Natural killer cell (primary cell): ENCODE measurements at regions not wholly inside any gene's neighbourhood (a gene's known extent, or its start where the extent isn't known, plus 50 kb on each side); places are given as distances from the start of the nearest gene placed in this dataset.

Experiments used
- ATAC-seq, 3 donors: fragments of 150-1000 bp in 2 of 3; fragments of 200-7000 bp in 1 of 3; cut with Tn5 transposase; 1 replicate in 1 of 3; 2 replicates in 2 of 3; pipeline ENCODE4 v1.10.0; 2021; ENCODE audit warnings: mild to moderate bottlenecking in 2 of 3, moderate library complexity in 2 of 3
- DNase-seq, 2 donors: peaks; one replicate each; pipeline versions ENCODE4 v3.0.0 to v3.0.0-alpha.2; 2013 to 2021; ENCODE audit warnings: mixed read lengths in 1 of 2
- H3K27ac ChIP-seq: one replicate; pipeline ENCODE4 v1.5.1; 2013; ENCODE audit warnings: mild to moderate bottlenecking, low read length
- H3K27me3 ChIP-seq: one replicate; pipeline ENCODE4 v1.6.1; 2013; ENCODE audit warnings: low read length; ENCODE audit not compliant: control insufficient read depth, insufficient read depth
- H3K36me3 ChIP-seq: one replicate; pipeline ENCODE4 v1.6.1; 2013; ENCODE audit warnings: low read length; ENCODE audit not compliant: control insufficient read depth, insufficient read depth
- H3K4me1 ChIP-seq: one replicate; pipeline ENCODE4 v1.6.1; 2013; ENCODE audit warnings: low read length; ENCODE audit not compliant: control insufficient read depth, insufficient read depth
- H3K4me3 ChIP-seq: one replicate; pipeline ENCODE4 v1.5.1; 2013; ENCODE audit warnings: low read length
- H3K9me3 ChIP-seq: one replicate; pipeline ENCODE4 v1.6.1; 2013; ENCODE audit warnings: low read length; ENCODE audit not compliant: control insufficient read depth, insufficient read depth
- H3K27ac Mint-ChIP-seq, 2 donors: one replicate each; pipeline ENCODE4 v1.8.0; 2022; ENCODE audit warnings: mild to moderate bottlenecking in 2 of 2, mixed read lengths in 2 of 2, moderate library complexity in 1 of 2
- H3K27me3 Mint-ChIP-seq, 2 donors: one replicate each; pipeline ENCODE4 v1.8.0; 2022; ENCODE audit warnings: low read depth in 2 of 2, mixed read lengths in 2 of 2
- H3K36me3 Mint-ChIP-seq: one replicate; pipeline ENCODE4 v1.8.0; 2022; ENCODE audit warnings: mixed read lengths
- H3K4me1 Mint-ChIP-seq, 2 donors: one replicate each; pipeline ENCODE4 v1.8.0; 2022; ENCODE audit warnings: mixed read lengths in 2 of 2
- H3K4me3 Mint-ChIP-seq: one replicate; pipeline ENCODE4 v1.8.0; 2022; ENCODE audit warnings: mild to moderate bottlenecking, moderate library complexity, mixed read lengths
- H3K9me3 Mint-ChIP-seq, 2 donors: one replicate each; pipeline ENCODE4 v1.8.0; 2022; ENCODE audit warnings: mixed read lengths in 2 of 2
- WGBS: methylation state at CpG from one replicate; pipeline ENCODE4 v1.1.7; 2013; ENCODE audit warnings: missing lambda C conversion rate; ENCODE audit not compliant: insufficient coverage; 5-methylcytosine and 5-hydroxymethylcytosine counted together
- intact Hi-C: fragments of 100-400 bp; cut with micrococcal nuclease; formaldehyde crosslinking; loops from one replicate; pipeline ENCODE4 v1.14.2; 2022
- TF ChIP-seq, protein P1 (sequence below): fragments of 200-600 bp; IDR thresholded peaks from one replicate; pipeline ENCODE4 v1.8.0; 2022; ENCODE audit warnings: antibody characterized with exemption

DNA sequence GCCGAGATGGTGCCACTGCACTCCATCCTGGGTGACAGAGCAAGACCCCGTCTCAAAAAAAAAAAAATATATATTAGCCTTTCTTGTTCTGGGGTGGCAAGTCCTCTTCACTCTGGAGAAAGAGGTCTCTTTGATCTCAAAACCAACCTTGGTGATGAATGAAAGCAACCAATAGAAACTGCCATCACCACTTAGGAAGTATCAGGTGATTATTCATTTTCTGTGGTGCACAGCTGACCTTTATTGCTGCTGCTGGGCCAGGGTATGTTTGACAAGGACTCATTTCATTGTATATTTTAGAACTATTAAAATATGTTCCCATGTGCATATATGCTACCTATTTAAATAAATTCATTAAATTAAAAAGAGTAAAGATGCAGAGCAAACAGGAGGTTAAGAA is 76.0 kb upstream of the KIT start:
- WGBS = 89% methylated on average over 2 of the region's 2 CpGs
- no peaks in the 10 kb centered on the region for H3K36me3 Mint-ChIP-seq
- H3K27ac ChIP-seq = no peak overlapping the region
- no peaks in the 10 kb centered on the region for H3K9me3 Mint-ChIP-seq
- intact Hi-C loops = no loop called here
- H3K4me3 ChIP-seq = no peak overlapping the region
- no peaks in the 10 kb centered on the region for H3K36me3 ChIP-seq
- no peak overlapping the region for H3K27ac Mint-ChIP-seq
- TF ChIP-seq, protein P1, sequence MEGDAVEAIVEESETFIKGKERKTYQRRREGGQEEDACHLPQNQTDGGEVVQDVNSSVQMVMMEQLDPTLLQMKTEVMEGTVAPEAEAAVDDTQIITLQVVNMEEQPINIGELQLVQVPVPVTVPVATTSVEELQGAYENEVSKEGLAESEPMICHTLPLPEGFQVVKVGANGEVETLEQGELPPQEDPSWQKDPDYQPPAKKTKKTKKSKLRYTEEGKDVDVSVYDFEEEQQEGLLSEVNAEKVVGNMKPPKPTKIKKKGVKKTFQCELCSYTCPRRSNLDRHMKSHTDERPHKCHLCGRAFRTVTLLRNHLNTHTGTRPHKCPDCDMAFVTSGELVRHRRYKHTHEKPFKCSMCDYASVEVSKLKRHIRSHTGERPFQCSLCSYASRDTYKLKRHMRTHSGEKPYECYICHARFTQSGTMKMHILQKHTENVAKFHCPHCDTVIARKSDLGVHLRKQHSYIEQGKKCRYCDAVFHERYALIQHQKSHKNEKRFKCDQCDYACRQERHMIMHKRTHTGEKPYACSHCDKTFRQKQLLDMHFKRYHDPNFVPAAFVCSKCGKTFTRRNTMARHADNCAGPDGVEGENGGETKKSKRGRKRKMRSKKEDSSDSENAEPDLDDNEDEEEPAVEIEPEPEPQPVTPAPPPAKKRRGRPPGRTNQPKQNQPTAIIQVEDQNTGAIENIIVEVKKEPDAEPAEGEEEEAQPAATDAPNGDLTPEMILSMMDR = no peak
- DNase-seq (no peak), ATAC-seq (no peak)
- H3K4me1 Mint-ChIP-seq = no peaks in the 10 kb centered on the region
- no peak overlapping the region for H3K4me3 Mint-ChIP-seq
- H3K4me1 ChIP-seq = no peaks in the 10 kb centered on the region
- no peaks in the 10 kb centered on the region for H3K9me3 ChIP-seq
- H3K27me3 Mint-ChIP-seq = peaks cover 5 to 7% of the 10 kb centered on the region in 2 donors
- no peaks in the 10 kb centered on the region for H3K27me3 ChIP-seq

DNA sequence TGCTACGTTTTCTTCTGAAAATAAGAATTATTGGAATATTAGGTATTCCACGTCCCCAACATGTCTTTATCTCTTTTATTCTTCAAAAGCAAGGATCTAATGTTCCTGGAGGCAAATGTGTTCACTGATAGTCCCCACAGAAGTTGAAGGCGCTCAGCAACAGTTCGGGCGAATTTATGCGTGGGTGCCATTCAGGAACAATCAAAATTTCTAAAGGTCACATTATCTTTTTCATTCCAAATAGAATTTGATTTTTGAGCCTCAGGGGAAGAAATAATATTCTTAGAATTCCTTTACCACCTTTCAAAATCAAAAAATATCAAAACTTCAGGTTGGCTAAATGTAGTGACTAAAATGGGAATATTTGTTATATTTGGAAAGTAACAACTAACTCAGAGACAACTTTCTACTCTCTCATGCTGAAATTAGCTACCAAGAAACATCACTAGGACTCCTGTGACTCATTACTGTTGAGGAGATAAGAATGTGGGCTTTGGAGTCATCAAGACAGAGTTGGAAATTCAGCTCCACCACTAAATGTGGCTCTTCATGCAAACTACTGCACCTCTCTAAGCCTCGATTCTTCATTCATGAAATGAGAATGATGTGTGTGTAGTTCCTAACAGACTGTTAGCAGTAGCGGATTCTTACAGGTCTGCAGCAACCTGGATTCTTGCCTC is 72.3 kb upstream of the KIT start:
- no peaks in the 10 kb centered on the region for H3K27me3 ChIP-seq
- no peak overlapping the region for H3K27ac ChIP-seq
- no peak for ATAC-seq
- no peak overlapping the region for H3K4me3 ChIP-seq
- H3K4me1 Mint-ChIP-seq = no peaks in the 10 kb centered on the region
- H3K27ac Mint-ChIP-seq = no peak overlapping the region
- no peaks in the 10 kb centered on the region for H3K9me3 ChIP-seq
- no peaks in the 10 kb centered on the region for H3K4me1 ChIP-seq
- H3K4me3 Mint-ChIP-seq = no peak overlapping the region
- no peaks in the 10 kb centered on the region for H3K36me3 ChIP-seq
- H3K9me3 Mint-ChIP-seq = no peaks in the 10 kb centered on the region
- H3K27me3 Mint-ChIP-seq = peaks cover 0 to 5% of the 10 kb centered on the region in 2 donors
- 91% methylated on average over 8 of the region's 8 CpGs for WGBS
- intact Hi-C loops = no loop called here
- TF ChIP-seq, protein P1 = no peak
- DNase-seq = no peak
- no peaks in the 10 kb centered on the region for H3K36me3 Mint-ChIP-seq

DNA sequence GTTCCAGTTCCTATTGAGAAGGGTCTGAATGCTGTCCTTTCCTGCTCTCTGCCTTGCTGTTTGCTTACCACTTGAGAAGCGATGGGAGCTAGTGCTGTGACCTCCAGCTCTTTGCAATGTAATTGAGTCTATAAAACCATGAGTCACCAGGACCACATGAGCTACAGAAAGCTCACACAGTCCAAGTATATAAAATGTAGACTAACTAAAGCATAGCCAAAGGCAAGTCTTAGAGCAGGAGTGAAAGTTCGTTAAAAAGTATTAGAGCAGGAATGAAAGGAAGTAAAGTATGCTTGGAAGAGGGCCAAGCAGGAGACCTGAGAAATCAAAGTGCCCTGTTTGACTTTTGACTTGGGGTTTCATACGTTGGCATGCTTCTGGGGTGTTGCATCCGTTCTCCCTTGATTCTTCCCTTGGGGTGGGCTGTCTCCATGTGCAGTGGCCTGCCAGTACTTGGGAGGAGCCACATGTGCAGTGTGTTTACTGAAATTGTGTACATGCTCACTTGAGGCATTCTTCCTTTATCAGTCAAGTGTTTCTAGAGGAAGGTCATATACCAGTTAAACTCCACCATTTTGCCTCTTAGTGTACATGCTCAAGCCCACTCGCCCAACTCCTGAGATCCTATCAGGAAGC is 71.3 kb upstream of the KIT start:
- TF ChIP-seq, protein P1 = no peak
- no peaks in the 10 kb centered on the region for H3K4me1 ChIP-seq
- H3K9me3 ChIP-seq = no peaks in the 10 kb centered on the region
- no peak for DNase-seq
- 83% methylated on average over 5 of the region's 5 CpGs for WGBS
- no peak for ATAC-seq
- Mint-ChIP-seq H3K9me3 (no peaks in the 10 kb centered on the region), H3K4me3 (no peak overlapping the region), H3K4me1 (no peaks in the 10 kb centered on the region), H3K36me3 (no peaks in the 10 kb centered on the region), H3K27ac (no peak overlapping the region), H3K27me3 (peaks cover 0 to 5% of the 10 kb centered on the region in 2 donors)
- no peak overlapping the region for H3K4me3 ChIP-seq
- H3K27ac ChIP-seq = no peak overlapping the region
- intact Hi-C loops = no loop called here
- no peaks in the 10 kb centered on the region for H3K27me3 ChIP-seq
- H3K36me3 ChIP-seq = no peaks in the 10 kb centered on the region
